ENCODE measurements at regions not wholly inside any gene's neighbourhood (a gene's known extent, or its start where the extent isn't known, plus 50 kb on each side); places are given as distances from the start of the nearest gene placed in this dataset.
A peak's percentile ranks its signal among the peaks of the same experiment; 100 is the strongest.

GRCh38 chr5:38131686-38132085 lies 126.7 kb upstream of the EGFLAM start:
- Histone ChIP-seq H3K36me3 (no peaks in the 10 kb centered on the region), H3K27me3 (no peaks in the 10 kb centered on the region)
- TF ChIP-seq CTCF (IDR thresholded peaks at IDR 0.05; ENCODE audit: low read depth, low read length), result no peak

GRCh38 chr5:38124321-38124720 lies 134.0 kb upstream of the EGFLAM start:
- Histone ChIP-seq H3K9me3 (no peaks in the 10 kb centered on the region), H3K4me1 (no peaks in the 10 kb centered on the region), H3K36me3 (no peaks in the 10 kb centered on the region), H3K4me3 (ENCODE audit: low read depth, low read length) (no peak overlapping the region), H3K27me3 (no peaks in the 10 kb centered on the region)
- DNase-seq, result no peak
- TF ChIP-seq CTCF (IDR thresholded peaks at IDR 0.05; ENCODE audit: low read depth, low read length), result no peak

More at GRCh38 chr5:38131686-38132085, 126.7 kb upstream of the EGFLAM start:
- no peaks in the 10 kb centered on the region for H3K9me3 ChIP-seq
- no peak for DNase-seq
- H3K4me1 ChIP-seq, result no peaks in the 10 kb centered on the region
- H3K4me3 ChIP-seq (ENCODE audit: low read depth, low read length), result no peak overlapping the region

GRCh38 chr5:38121420-38121819 lies 136.9 kb upstream of the EGFLAM start:
- H3K4me1 ChIP-seq, result no peaks in the 10 kb centered on the region
- H3K4me3 ChIP-seq (ENCODE audit: low read depth, low read length), result no peak overlapping the region
- no peak for TF ChIP-seq CTCF (IDR thresholded peaks at IDR 0.05; ENCODE audit: low read depth, low read length)
- H3K27me3 ChIP-seq, result no peaks in the 10 kb centered on the region
- no peaks in the 10 kb centered on the region for H3K36me3 ChIP-seq
- DNase-seq, result no peak
- H3K9me3 ChIP-seq, result no peaks in the 10 kb centered on the region

- H3K9me3 ChIP-seq, result no peaks in the 10 kb centered on the region
- no peak for DNase-seq
- peaks cover 7% of the 10 kb centered on the region for H3K4me1 ChIP-seq
- no peak for TF ChIP-seq CTCF (IDR thresholded peaks at IDR 0.05; ENCODE audit: low read depth, low read length)
- H3K36me3 ChIP-seq, result no peaks in the 10 kb centered on the region
- no peak overlapping the region for H3K4me3 ChIP-seq (ENCODE audit: low read depth, low read length)
- H3K27me3 ChIP-seq, result no peaks in the 10 kb centered on the region
Observed at GRCh38 chr5:38119836-38120235, 138.5 kb upstream of the EGFLAM start.

- TF ChIP-seq CTCF (IDR thresholded peaks at IDR 0.05; ENCODE audit: low read depth, low read length), result no peak
Observed at GRCh38 chr5:38117784-38118479, 140.4 kb upstream of the EGFLAM start.

GRCh38 chr5:38115318-38115827 lies 143.0 kb upstream of the EGFLAM start:
- H3K27me3 ChIP-seq, result no peaks in the 10 kb centered on the region
- DNase-seq, result peak; percentile 16
- no peaks in the 10 kb centered on the region for H3K9me3 ChIP-seq
- no peak overlapping the region for H3K4me3 ChIP-seq (ENCODE audit: low read depth, low read length)
- H3K36me3 ChIP-seq, result no peaks in the 10 kb centered on the region
- peaks cover 7% of the 10 kb centered on the region for H3K4me1 ChIP-seq
- TF ChIP-seq CTCF (IDR thresholded peaks at IDR 0.05; ENCODE audit: low read depth, low read length), result no peak

More at GRCh38 chr5:38117784-38118479, 140.4 kb upstream of the EGFLAM start:
- no peaks in the 10 kb centered on the region for H3K9me3 ChIP-seq
- no peak for DNase-seq
- no peak overlapping the region for H3K4me3 ChIP-seq (ENCODE audit: low read depth, low read length)
- H3K36me3 ChIP-seq, result no peaks in the 10 kb centered on the region
- peaks cover 7% of the 10 kb centered on the region for H3K4me1 ChIP-seq
- no peaks in the 10 kb centered on the region for H3K27me3 ChIP-seq
